OCI-LY3 (cell line): ENCODE measurements at regions not wholly inside any gene's neighbourhood (a gene's known extent, or its start where the extent isn't known, plus 50 kb on each side); places are given as distances from the start of the nearest gene placed in this dataset.

Experiments used
- EZH2phosphoT487 ChIP-seq: fragments of 200-600 bp; shearing (Covaris generic); IDR thresholded peaks from 2 replicates; pipeline ENCODE4 v1.6.1; 2018; ENCODE audit warnings: antibody characterized with exemption, mixed run types, low read depth
- TF ChIP-seq, protein P1 (sequence below): fragments of 200-600, 300-600 bp; sonication (generic); IDR thresholded peaks from 2 replicates; pipeline ENCODE4 v1.5.1; 2014; ENCODE audit warnings: antibody characterized with exemption, low read length, low read depth

DNA sequence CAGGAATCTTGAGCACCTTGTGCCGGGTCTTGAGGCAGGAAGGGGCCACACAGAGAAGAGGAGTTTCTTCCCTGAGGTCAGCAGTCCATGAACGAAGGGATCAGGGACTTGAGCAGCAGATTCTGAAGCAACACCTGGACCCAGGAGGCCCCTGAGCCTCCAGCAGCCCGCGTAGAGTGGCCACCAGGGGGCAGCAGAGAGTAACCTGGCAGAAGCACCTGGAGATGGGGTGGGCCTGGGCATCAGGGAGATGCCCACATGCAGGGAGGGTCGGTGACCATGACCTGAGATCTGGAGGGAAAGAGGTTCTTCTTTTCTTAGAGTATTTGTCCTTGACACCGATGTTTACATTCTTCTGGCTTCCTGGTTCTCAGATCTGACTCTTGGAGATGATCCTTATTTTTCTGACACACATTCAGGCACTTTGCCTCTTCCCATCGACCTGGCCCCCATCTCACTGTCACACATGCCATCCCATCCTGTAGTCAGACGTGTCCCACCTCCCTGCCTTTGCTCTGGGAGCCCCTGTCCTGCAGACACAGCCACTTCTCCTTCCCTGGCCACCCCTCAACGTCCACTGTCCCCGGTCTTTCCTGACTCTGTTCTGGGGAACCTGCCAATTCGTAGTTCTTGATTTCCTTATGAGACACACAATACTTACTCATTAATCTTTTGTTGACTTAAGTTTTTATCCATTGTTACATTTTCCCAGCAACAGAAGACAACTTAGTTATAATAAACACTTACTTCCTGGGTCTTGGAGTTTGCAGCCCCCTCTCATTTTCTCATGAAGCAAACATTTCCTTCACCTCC, 66.5 kb downstream of the GGTLC2 start:
- TF ChIP-seq, protein P1, sequence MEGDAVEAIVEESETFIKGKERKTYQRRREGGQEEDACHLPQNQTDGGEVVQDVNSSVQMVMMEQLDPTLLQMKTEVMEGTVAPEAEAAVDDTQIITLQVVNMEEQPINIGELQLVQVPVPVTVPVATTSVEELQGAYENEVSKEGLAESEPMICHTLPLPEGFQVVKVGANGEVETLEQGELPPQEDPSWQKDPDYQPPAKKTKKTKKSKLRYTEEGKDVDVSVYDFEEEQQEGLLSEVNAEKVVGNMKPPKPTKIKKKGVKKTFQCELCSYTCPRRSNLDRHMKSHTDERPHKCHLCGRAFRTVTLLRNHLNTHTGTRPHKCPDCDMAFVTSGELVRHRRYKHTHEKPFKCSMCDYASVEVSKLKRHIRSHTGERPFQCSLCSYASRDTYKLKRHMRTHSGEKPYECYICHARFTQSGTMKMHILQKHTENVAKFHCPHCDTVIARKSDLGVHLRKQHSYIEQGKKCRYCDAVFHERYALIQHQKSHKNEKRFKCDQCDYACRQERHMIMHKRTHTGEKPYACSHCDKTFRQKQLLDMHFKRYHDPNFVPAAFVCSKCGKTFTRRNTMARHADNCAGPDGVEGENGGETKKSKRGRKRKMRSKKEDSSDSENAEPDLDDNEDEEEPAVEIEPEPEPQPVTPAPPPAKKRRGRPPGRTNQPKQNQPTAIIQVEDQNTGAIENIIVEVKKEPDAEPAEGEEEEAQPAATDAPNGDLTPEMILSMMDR = peak; percentile 85
- TF ChIP-seq EZH2phosphoT487 = no peak
